ENCODE measurements at regions not wholly inside any gene's neighbourhood (a gene's known extent, or its start where the extent isn't known, plus 50 kb on each side); places are given as distances from the start of the nearest gene placed in this dataset.
"Not testable (repeated sequence)": the region's sequence is repeated elsewhere in the genome, so short reads cannot be mapped to it uniquely, and the experiment has no call there.

DNA sequence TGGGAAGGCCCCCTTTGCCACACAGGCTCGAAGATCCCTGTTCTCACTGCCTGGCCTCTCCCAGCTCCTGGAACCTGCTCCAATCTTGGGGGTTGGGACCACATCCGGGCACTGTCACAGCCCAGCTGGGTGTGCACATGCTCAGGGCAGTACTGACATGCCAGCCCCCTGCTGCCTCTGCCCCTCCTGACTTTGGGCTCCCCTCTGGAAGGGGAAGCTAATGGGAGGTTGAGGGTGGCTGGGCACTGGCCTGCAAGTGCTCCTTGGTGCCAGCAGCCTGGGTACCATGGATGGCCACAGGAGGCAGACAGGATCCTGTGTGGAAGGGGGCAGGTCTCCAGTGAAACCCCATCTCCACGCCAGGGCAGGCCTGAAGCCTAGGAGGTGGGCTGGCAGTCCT, 126.1 kb upstream of the NOL4 start:
- no peak for DNase-seq (ENCODE audit: extremely low read depth in 1 of 2, low read depth in 1 of 2)

DNA sequence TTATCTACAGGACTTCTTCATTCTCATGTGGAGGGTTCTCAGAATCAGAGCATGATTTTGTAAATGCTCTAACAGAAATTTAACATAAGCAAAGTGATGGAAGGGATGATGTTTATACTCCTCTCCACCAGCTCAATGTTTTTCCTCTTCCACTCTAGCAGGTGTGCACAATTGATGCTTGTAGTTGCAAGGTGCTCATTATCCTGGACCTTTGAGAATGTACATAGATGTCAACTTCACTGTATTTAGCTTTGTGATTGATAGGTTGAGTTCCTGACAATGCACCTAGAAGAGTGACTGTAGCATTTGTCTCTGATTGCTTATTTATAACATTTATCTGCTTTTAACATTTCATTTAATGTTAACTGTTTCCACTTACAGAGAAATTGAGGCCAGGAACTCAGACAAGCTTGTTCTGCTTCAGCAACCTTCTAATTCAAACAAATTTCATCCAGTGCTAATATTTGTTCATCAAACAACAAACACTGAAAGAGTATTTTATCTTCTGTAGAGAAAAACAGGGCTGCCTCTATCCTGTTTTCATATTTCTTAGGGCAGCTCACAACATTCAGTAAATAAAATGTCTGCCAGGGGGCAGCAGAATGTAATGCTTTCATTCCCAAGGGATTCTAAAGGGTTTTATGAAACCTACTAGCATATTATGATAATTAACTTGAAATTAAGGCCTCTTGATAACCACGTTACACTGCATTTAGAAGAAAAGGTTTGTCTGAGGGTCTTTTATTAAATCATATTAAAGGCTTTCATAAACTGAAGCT, 127.9 kb upstream of the NOL4 start:
- no peak for DNase-seq (ENCODE audit: extremely low read depth in 1 of 2, low read depth in 1 of 2)

DNA sequence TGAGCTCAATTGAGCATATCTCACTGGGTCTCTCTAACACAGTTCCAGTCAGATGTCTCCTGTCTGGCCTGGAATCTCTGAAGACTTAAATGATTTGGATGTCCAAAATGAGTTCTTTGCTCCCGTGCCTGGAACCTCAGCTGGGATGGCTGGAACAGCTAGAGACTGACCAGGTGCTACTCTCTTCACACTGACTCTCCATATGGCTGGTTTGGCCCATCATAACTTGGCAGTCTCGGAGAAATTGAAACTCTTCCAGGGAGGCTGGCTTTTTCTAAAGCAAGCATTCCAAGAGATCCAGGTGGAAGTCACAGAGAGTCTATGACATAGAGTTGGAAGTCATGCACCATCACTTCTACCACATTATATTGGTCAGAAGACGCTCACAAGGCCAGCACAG, 129.6 kb upstream of the NOL4 start:
- no peak for DNase-seq (ENCODE audit: extremely low read depth in 1 of 2, low read depth in 1 of 2)

DNA sequence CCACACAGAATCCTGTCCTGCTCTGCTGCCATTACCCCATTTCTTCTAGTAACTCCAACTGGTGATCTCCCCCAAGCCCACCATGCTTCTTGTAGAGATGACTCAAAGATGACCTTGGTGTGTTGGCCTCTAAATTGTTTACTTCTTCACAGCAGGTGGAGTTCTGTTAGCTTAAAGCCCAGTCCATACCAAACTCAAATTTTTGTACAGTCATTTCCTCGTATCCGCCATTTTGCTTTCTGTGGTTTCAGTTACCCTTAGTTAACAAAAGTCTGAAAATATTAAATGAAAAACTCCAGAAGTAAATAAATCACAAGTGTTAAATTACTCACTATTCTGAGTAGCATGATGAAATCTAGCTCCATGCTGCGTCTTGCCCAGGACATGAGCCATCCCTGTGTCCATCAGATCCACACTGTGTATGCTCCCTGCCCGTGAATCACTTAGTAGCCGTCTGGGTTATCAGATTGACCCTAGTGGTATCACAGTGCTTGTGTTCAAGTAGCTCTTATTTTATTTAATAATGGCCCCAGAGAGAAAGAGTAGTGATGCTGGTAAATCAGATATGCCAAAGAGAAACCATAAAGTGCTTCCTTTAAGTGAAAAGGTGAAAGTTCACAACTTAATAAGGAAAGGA, 133.3 kb upstream of the NOL4 start:
- DNase-seq (ENCODE audit: extremely low read depth in 1 of 2, low read depth in 1 of 2), result no peak

DNA sequence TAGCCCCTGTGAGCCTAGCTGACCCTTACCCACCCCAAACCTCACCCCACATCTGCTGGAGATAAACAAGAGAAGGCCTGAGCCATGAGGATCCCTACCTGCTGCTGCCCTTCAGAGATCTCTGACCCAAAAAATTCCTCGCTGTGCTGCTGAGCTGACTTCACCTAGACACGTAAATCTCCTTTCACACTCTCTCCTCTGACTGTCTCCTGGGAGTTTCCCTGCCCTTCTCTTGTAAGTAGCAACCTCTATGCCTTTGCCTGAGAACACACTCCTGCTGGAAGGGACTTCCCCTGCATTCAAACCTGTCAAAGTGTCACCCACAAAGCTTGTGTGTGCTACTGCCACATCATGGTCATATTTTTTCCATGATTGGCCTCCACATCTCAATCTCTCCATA, 134.2 kb upstream of the NOL4 start:
- no peak for DNase-seq (ENCODE audit: extremely low read depth in 1 of 2, low read depth in 1 of 2)

DNA sequence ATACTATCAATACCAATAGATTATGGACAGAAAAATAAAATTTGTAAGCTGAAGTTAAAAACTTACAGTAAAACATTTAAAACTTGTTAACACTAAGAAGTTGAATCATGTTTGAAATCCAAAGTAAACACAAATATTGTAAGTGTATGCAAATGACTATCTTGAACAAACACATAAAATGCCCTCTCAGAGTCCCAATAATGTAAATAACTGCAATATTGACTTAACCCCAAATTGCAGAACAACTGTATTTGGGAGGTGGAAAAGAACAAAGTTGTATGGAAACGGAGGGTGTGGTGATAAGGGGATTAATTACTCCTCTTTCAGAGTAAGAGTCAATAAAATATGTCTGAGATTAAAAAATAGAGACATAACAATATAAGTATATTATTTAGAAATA, 140.0 kb upstream of the NOL4 start:
- no peak for DNase-seq (ENCODE audit: extremely low read depth in 1 of 2, low read depth in 1 of 2)

DNA sequence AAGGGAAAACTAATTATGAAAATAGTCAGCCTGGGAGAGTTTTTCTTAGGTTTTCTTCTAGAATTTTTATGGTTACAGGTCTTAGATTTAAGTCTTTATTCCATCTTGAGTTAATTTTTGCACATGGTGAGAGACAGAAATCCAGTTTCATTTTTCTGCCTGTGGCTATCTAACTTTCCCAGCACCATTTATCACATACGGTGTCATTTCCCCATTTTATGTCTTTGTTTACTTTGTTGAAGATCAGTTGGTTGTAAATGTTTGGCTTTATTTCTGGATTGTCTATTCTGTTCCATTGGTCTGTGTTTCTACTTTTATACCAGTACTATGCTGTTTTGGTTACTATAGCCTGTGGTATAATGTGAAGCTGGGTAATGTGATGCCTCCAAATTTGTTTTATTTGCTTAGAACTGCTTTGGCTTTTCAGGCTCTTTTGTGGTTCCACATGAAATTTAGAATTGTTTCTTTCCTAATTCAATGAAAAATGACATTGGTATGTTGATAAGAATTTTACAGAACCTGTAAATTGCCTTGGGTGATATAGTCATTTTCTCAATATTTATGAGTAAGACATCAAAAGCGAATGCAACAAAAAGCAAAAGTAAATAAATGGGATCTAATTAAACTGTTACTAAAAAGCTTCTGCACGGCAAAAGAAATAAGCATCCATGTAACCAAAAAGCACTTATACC, 146.1 kb upstream of the NOL4 start:
- no peak for DNase-seq (ENCODE audit: extremely low read depth in 1 of 2, low read depth in 1 of 2)

DNA sequence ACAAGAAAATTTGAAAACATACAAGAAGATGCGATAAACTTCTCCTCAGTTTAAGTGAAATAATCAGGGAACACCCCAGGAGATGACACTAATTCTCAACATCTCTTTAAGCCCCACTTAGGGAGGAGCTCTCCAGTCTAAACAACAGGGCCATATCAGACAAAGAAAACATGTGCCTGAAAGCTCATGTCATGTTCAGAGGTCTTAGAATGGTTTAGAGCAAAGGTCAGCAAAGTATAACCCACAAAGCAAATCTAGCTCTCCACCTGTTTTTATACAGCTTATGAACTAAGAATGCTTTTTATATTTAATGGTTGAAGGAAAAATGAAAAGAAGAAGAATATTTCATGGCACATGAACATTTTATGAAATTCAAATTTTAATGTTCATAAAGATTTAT, 155.6 kb upstream of the NOL4 start:
- DNase-seq (ENCODE audit: extremely low read depth in 1 of 2, low read depth in 1 of 2), result no peak

DNA sequence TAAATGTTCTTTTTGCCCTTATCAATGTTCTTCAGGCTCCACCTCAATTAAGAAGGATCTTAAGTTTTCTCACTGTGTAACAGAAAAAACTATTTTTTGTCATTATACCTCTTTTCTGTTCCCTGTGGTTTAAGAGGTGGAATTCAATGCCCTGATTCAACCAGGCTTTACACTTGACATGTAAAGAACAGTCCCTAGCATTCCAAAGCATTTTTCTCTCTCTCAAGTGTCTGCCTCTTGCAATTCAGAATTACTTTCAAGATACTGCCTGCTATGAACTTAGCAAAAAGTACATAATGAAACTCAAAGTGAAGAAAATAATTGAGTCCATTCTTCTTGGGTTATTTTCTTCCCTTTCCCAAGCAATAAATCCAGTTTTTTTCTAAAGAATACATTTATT, 160.6 kb upstream of the NOL4 start:
- no peak for DNase-seq (ENCODE audit: extremely low read depth in 1 of 2, low read depth in 1 of 2)

DNA sequence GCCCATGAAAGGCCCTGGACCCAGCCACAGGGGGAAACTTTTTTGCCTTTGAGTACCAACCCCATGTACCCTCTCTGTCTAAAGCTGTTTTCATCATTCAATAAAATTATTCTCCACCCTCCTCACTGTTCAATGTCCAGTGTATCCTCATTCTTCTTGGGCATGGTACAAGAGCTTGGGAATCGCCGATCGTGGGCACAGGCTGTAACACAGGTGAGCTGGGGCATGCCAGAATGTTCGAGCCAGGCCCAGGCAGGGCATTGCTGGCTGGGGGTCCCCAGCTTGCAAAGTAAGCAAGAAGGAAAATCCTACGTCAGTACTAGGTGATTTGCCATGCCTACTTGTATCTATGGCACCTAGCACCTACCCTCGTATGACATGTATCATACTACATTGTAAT, 162.1 kb upstream of the NOL4 start:
- DNase-seq (ENCODE audit: extremely low read depth in 1 of 2, low read depth in 1 of 2), result no peak

DNA sequence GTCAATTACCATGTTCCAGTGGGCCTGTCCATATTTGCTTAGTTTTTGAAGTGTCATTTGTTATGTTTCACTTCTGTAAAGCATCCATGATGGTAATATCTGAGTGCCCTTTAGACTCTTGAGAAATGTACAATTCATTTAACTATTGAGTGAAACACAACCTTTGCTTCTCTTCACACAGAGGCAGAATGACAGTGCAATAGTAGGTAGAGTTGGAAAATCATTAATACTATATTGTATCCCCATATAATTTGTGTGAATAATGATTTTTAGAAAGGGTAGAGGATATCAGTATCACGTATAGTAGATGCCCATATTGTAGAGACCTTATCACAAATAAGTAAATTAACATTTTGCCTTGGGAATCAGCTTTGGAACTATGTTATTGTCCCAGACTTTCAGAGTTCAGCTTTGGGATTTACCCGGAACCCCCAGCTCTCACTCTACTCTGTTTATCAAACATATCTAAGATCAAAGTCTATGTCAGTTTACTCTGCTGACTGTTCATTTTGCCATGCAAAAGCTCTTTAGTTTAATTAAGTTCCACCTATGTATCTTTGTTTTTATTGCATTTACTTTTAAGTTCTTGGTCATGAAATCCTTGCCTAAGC, 172.7 kb upstream of the NOL4 start:
- no peak for DNase-seq (ENCODE audit: extremely low read depth in 1 of 2, low read depth in 1 of 2)

DNA sequence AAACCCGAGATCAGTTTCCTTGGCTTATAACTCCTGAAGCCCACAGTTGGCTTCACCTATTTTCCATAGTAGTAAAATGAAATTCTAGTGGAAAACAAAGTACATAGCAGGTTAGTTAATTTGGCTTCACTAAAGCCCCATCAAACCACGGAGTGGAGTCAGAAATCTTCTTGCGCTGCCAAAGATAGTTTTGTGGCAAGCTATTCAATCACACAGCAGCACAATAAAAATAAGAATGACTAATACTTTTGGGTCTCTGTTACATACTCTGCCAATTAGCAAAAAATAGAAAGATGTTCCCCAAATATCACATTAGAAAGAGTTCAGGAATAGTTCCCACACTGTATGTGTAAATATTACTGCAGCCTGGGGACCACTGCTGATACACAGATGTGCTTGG, 175.2 kb upstream of the NOL4 start:
- no peak for DNase-seq (ENCODE audit: extremely low read depth in 1 of 2, low read depth in 1 of 2)

DNA sequence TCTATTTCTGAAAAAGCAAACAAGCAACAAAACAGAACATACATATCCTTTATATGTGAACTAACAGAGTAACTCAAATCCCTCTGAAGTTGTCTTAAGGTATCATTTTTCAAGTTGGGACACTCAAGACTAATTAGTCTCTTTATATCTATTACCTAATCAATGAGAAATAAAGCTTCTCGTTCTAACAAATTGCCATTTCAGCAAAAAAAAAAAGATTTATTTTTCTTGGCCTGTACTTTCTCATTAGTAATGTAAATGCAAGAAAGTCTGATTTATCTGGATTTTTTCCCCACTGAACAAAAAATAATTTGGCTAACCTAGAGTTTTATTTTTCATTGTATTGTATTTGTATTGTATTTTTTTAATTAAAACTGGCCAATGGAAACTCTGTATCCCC, 176.1 kb upstream of the NOL4 start:
- no peak for DNase-seq (ENCODE audit: extremely low read depth in 1 of 2, low read depth in 1 of 2)

DNA sequence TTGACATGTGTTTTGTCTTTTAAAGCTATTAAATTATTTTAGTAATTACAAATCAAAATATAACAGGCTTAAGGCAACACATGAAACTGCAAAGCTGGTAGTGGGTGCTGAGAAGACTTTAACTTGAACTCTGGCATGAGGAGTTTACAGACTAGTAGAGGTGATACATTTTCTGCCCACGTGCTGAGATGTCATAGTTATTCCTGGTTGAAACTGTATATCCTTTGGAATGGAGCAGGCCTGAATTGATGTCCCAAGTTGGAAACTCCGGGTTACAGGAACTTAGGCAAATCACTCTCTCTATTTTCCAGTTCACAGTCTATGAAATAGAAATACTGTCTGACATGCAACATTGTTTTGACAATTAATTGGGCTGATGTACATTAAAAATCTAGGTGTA, 177.1 kb upstream of the NOL4 start:
- no peak for DNase-seq (ENCODE audit: extremely low read depth in 1 of 2, low read depth in 1 of 2)

DNA sequence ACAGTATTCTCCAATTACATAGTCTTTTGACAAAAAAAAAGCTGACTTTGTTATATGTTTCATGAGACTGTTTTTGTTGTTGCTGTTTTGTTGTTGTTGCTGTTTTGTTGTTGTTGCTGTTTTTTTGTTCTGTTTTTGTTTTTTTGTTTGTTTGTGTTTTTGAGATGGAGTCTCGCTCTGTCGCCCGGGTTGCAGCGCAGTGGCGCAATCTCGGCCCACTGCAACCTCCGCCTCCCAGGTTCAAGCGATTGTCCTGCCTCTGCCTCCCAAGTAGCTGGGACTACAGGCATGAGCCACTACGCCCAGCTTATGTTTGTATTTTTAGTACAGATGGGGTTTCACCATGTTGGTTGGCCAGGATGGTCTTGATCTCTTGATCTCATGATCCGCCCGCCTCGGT, 182.8 kb upstream of the NOL4 start:
- not testable (repeated sequence) for DNase-seq (ENCODE audit: extremely low read depth in 1 of 2, low read depth in 1 of 2)

DNA sequence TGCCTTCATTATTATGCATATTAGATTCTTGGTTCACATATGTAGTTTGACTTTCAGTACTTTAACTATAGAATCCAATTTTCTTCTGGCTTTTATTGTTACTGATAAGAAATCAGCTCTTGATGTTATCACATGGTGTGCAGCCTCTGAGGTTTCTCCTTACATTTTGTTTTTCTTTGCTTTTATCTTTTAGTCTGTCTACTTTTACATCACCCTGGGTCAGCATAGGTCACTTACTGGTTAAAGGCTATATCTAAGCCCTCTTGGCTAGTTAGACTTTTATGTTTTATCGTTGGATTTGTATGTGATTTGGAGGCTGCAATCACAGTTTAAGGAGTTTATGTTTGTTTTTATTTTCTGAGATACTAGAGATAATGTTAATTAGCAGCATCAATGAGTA, 187.2 kb upstream of the NOL4 start:
- DNase-seq (ENCODE audit: extremely low read depth in 1 of 2, low read depth in 1 of 2), result no peak

DNA sequence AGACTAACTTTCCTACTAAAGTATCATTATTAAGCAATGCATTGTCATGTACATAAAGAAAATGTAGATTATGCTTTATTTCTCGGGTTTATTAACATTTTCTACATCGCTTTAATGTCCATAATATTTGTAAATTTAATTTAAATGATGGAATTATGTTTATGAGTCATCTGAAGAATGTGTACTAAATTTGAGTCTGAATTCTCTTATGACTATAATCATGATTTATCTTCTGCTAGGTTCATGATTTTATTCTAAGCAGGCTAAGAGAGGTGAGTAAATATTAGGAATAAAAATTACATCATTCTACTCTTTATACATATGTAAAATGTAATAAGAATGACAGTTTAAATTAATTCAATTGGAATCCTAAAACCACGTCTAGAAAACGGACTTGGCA, 206.3 kb upstream of the NOL4 start:
- no peak for DNase-seq (ENCODE audit: extremely low read depth in 1 of 2, low read depth in 1 of 2)

DNA sequence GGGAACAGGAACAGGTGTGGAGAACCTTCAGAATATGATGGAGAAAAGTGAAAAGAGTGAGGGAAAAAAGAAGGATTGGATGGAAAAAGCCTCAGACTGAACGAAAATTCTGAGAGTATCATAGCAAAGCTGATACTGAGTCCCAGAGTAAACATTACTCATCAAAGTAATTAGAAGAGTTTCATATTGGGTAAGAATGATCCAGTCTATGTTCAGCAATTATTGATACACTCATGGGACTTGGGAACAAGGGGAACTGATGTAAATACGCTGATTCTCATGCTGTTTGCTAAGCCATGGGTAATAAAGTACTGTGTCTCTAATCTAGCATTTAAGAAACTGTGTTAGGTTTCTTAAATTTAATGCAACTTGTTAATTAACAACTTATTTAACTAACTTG, 219.9 kb upstream of the NOL4 start:
- no peak for DNase-seq (ENCODE audit: extremely low read depth in 1 of 2, low read depth in 1 of 2)

DNA sequence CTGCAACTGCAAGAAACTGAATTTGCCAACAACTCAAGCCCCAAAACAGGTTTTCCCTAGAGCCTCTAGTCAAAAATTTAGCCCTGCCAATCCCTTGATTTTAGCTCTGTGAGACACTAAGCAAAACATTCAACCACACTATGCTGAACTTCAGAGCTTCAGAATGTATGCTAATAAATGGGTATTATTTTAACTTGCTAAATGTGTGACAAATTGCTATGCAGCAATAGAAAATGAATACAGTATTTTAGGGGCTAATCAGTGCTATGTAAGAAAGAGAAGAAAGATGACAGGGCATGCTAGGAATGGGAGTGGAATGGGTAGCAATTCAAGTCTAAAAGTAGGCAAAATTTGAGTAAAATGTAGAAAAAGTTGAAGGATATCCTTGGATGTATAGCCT, 223.9 kb upstream of the NOL4 start:
- no peak for DNase-seq (ENCODE audit: extremely low read depth in 1 of 2, low read depth in 1 of 2)

DNA sequence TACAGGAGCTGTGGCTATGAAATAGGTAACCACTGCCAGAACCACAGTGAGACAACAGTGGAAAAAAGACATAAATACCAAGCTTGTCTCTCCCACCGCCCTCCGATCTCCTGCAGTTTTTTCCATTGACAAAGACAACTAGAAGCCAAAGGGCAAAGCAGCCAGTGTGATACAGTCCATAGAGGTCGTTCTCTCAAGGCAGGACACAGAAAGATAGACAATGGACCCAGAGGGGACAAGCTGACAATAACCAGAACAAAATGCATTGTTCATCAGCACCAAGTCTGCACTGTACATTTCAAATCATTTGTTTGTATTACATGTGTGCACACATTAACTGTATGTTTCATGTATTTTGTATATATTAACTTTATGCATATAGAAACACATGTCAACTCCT, 233.0 kb upstream of the NOL4 start:
- no peak for DNase-seq (ENCODE audit: extremely low read depth in 1 of 2, low read depth in 1 of 2)

DNA sequence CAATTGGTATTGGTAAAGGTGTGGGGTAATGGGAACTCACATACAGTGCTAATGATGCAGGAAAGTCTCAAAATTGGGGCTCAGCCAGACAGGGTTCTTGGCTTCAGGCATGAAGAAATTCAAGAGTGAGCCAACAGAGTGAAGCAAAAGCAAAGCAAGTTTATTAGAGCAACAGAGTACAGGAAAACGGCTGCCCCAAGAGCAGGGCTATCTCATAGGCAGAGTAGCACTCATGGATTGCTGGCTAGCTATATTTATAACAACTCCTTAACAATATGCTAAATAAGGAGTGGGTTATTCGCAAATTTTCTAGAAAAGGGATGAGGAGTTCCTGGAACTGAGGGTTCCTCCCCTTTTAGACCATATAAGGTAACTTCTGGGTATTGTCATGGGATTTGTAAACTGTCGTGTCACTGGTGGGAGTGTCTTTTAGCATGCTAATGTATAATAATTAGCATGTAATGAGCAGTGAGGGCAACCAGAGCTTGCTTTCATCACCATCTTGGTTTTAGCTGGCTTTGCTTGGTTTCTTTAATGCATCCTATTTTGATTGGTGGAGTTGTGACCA, 233.8 kb upstream of the NOL4 start:
- no peak for DNase-seq (ENCODE audit: extremely low read depth in 1 of 2, low read depth in 1 of 2)

DNA sequence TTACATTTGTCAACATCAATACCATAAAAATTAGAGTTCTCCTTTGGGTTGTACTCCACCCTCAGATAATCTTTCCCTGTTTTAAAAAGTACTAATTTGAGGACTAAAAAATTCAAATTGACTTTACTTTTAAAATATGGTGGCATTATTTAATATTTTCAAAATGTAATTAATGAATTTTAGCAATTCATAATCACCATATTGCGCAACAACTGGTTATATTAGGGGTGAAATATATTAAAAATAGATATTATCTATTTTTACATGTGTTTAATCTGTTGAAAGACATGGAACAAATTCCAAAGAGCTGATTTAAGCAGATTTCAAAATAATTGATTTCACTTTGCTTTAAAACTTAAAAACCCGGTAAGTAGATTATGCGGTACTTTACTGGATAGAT, 236.6 kb upstream of the NOL4 start:
- DNase-seq (ENCODE audit: extremely low read depth in 1 of 2, low read depth in 1 of 2), result no peak

Data from stimulated activated CD8-positive, alpha-beta memory T cell treated with anti-CD3 and anti-CD28 coated beads, Interleukin-7, amount 100 ng/mL, for 48 hours (primary cell).